ENCODE measurements at regions not wholly inside any gene's neighbourhood (a gene's known extent, or its start where the extent isn't known, plus 50 kb on each side); places are given as distances from the start of the nearest gene placed in this dataset.
"Not testable (repeated sequence)": the region's sequence is repeated elsewhere in the genome, so short reads cannot be mapped to it uniquely, and the experiment has no call there.

GRCh38 chr12:128009108-128009507, 257.9 kb upstream of the TMEM132C start:
- H3K9ac ChIP-seq (ENCODE audit: low read depth, low read length): no peak overlapping the region
- H3K36me3 ChIP-seq (ENCODE audit: insufficient read depth, low read length): no peaks in the 10 kb centered on the region
- H3K9me3 ChIP-seq (ENCODE audit: control insufficient read depth, insufficient read depth, low read length): no peaks in the 10 kb centered on the region
- no peaks in the 10 kb centered on the region for H3K4me1 ChIP-seq (ENCODE audit: insufficient read depth, low read length)

DNA sequence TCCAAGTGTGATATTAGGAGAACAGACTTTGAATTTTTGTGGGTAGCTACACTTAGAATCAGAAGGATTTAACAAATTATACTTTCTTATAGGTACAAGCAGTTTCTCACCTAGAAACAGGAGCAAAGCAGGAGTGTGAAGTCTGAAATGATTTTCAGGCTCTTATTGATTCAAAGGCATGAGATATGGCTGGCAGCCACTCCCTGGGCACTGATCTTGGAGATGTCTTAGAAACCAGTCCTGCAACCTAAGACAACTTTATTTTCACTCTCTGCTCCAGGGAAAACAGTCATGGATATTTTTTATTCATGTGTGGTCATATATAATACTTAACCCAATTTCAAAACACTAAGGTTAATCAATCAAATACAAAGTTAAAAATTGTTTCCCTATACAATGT, 254.9 kb upstream of the TMEM132C start:
- H3K9ac ChIP-seq (ENCODE audit: low read depth, low read length): no peak overlapping the region
- H3K36me3 ChIP-seq (ENCODE audit: insufficient read depth, low read length): no peaks in the 10 kb centered on the region
- no peaks in the 10 kb centered on the region for H3K4me1 ChIP-seq (ENCODE audit: insufficient read depth, low read length)
- H3K9me3 ChIP-seq (ENCODE audit: control insufficient read depth, insufficient read depth, low read length): no peaks in the 10 kb centered on the region

GRCh38 chr12:128015276-128015675, 251.7 kb upstream of the TMEM132C start:
- Histone ChIP-seq H3K4me1 (ENCODE audit: insufficient read depth, low read length) (no peaks in the 10 kb centered on the region), H3K36me3 (ENCODE audit: insufficient read depth, low read length) (no peaks in the 10 kb centered on the region), H3K9ac (ENCODE audit: low read depth, low read length) (no peak overlapping the region), H3K9me3 (ENCODE audit: control insufficient read depth, insufficient read depth, low read length) (no peaks in the 10 kb centered on the region)

- H3K9ac ChIP-seq (ENCODE audit: low read depth, low read length): no peak overlapping the region
- H3K9me3 ChIP-seq (ENCODE audit: control insufficient read depth, insufficient read depth, low read length): no peaks in the 10 kb centered on the region
- no peaks in the 10 kb centered on the region for H3K36me3 ChIP-seq (ENCODE audit: insufficient read depth, low read length)
- H3K4me1 ChIP-seq (ENCODE audit: insufficient read depth, low read length): no peaks in the 10 kb centered on the region
Measured at GRCh38 chr12:128018067-128018466, 248.9 kb upstream of the TMEM132C start.

DNA sequence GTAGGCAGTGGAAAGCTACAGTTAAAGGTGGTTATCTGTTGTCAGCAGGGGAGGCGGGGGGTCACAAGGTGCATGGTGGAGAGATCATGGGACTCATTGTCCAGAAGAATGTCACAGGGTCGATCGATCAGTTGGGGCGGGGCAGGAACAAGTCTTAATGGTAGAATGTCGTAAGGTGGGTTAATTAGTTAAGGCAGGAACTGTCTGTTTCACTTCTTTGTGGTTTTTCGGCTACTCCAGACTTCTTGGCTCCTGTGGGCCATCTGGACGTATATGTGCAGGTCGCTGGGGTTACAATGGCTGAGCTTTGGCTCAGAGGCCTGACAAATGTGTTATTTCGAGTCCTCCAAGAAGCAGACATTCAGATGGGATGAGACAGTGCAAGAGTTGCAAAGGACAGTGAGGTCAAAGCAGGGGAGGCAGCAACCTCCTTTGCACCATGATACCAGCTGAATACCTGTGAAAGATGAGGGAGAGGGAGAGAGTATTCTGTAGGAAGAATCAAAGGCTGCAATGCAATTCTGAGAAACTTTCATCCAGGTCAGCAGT, 246.9 kb upstream of the TMEM132C start:
- Histone ChIP-seq H3K36me3 (ENCODE audit: insufficient read depth, low read length) (no peaks in the 10 kb centered on the region), H3K4me1 (ENCODE audit: insufficient read depth, low read length) (no peaks in the 10 kb centered on the region), H3K9ac (ENCODE audit: low read depth, low read length) (no peak overlapping the region), H3K9me3 (ENCODE audit: control insufficient read depth, insufficient read depth, low read length) (no peaks in the 10 kb centered on the region)

DNA sequence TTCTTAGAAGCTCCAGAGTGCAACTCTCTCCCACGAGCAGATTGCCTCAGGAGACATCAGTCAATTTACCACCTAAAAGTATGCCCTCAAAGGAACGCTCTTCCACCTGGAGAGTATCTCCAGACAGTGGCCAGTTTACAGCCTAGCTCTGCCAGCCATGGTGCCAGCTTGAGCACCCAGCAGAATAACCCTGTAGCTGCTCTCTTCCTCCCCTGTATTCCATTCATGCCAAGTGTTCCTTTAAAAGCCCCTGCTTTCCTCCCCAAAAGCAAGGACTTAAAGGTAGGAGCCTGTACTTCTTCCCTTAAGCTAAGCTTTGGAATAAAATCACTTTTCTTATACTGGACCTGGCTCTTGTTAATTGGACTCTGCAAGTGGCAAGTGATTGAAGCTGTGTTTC, 245.4 kb upstream of the TMEM132C start:
- Histone ChIP-seq H3K9ac (ENCODE audit: low read depth, low read length) (no peak overlapping the region), H3K4me1 (ENCODE audit: insufficient read depth, low read length) (peaks cover 6% of the 10 kb centered on the region; the same call in 1 of the 2 replicates), H3K36me3 (ENCODE audit: insufficient read depth, low read length) (no peaks in the 10 kb centered on the region), H3K9me3 (ENCODE audit: control insufficient read depth, insufficient read depth, low read length) (no peaks in the 10 kb centered on the region)

DNA sequence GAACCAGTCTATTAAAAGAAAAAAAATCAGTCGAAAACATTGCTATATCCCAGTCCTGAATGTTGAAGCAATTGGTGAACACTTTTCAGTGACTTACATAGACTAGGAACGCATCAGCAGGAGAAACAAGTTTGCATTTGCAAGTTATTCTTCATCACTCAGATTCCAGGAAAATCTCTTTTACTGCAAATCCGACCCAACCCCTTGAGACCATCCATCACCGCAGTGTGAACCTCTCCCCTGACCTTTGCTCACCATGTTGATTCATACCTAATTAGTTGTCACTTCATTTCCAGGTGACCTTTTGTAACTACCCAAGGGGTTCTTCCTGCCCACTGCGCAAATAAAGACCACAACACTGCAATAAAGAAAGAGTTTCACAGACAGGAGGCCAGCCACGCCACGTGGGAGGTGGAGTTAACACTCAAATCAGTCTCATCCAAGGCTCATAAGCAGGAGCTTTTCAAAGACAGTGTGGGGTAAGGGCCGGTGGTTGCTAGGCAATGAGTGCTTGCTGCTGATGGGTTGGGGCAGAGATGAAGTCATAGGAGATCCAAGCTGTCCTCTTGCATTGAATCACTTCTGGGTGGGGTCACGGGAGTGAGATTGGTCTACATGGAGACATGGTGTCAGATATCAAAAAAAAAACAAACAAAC, 241.3 kb upstream of the TMEM132C start:
- Histone ChIP-seq H3K9ac (ENCODE audit: low read depth, low read length) (no peak overlapping the region), H3K4me1 (ENCODE audit: insufficient read depth, low read length) (peaks cover 10% of the 10 kb centered on the region; the same call in 1 of the 2 replicates), H3K9me3 (ENCODE audit: control insufficient read depth, insufficient read depth, low read length) (no peaks in the 10 kb centered on the region), H3K36me3 (ENCODE audit: insufficient read depth, low read length) (no peaks in the 10 kb centered on the region)

DNA sequence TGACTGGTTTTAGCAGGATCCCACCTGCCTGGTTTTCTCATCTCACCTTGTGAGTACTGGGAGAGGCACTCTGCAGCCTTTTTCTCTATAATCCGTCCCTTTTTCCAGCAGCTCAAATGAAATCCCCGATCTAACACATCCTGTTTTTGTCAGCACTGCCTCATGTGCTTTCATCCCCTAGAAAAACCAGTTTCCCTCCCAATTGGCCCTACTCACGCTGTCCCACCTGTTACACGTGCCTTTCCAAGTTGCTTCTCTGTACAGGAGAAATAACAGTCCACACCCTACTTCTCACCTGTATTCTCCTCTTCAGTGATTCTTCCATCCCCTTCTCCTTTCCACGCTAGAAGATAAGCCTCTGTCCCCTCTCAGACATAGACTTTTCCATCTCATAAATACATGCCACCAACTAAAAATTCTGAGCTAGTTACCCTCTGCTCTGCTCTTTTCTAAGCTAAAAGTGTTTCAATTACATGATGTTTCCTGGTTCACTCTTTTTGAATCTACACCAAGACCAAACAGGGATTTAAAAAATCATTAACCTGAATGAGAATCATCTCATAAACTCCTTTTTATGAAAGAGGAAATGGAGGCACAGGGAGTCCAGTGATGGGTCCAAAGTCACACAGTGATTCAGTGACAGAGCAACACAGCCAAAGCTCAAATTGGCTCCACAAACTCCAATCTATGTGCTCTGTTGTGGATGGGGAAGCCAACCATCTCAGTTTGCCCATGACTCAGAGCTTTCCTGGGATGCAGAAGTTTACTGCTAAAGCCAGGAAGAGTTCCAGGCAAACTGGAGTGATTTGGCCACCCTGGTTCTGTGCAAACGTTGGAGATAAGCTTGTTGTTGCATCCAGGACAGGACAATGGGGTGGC, 240.0 kb upstream of the TMEM132C start:
- H3K9me3 ChIP-seq (ENCODE audit: control insufficient read depth, insufficient read depth, low read length): no peaks in the 10 kb centered on the region
- no peak overlapping the region for H3K9ac ChIP-seq (ENCODE audit: low read depth, low read length)
- H3K4me1 ChIP-seq (ENCODE audit: insufficient read depth, low read length): peaks cover 10% of the 10 kb centered on the region; the same call in 1 of the 2 replicates
- no peaks in the 10 kb centered on the region for H3K36me3 ChIP-seq (ENCODE audit: insufficient read depth, low read length)

DNA sequence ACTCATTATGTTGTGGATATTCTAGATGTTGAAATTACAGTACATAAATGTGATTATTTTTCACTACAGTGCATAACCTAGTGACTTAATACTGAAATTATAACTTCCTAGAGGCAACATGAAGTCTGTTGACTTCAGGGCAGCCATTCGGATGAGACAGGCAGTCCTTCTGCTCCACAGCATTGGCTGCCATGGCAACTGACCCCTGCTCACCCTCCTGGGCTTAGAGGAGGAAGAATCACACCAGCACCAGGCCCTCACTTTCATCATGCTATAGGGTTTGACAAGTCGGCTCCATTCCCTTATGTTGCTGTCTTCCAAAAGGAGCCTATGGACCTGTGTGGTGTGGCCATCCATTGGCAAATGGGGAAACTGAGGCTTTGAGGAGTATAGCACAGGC, 233.5 kb upstream of the TMEM132C start:
- no peak overlapping the region for H3K9ac ChIP-seq (ENCODE audit: low read depth, low read length)
- H3K9me3 ChIP-seq (ENCODE audit: control insufficient read depth, insufficient read depth, low read length): no peaks in the 10 kb centered on the region
- H3K4me1 ChIP-seq (ENCODE audit: insufficient read depth, low read length): no peaks in the 10 kb centered on the region
- H3K36me3 ChIP-seq (ENCODE audit: insufficient read depth, low read length): no peaks in the 10 kb centered on the region

DNA sequence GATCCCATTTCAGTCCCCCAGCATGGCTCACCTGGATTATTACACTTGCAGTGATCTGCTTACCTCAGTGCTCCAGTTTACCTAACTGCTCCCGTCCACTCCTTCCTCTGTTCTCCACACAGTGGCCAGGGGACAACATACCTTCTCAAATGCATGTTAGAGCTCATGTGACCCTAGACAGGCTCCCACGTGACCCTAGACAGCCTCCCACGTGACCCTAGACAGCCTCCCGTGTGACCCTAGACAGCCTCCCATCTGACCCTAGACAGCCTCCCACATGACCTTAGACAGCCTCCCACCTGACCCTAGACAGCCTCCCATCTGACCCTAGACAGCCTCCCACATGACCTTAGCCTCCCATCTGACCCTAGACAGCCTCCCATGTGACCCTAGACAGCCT, 226.0 kb upstream of the TMEM132C start:
- Histone ChIP-seq H3K4me1 (ENCODE audit: insufficient read depth, low read length) (no peaks in the 10 kb centered on the region), H3K9me3 (ENCODE audit: control insufficient read depth, insufficient read depth, low read length) (no peaks in the 10 kb centered on the region), H3K36me3 (ENCODE audit: insufficient read depth, low read length) (no peaks in the 10 kb centered on the region), H3K9ac (ENCODE audit: low read depth, low read length) (no peak overlapping the region)

GRCh38 chr12:128042283-128042682, 224.7 kb upstream of the TMEM132C start:
- not testable (repeated sequence) for H3K9ac ChIP-seq (ENCODE audit: low read depth, low read length); H3K4me1 ChIP-seq (ENCODE audit: insufficient read depth, low read length); H3K36me3 ChIP-seq (ENCODE audit: insufficient read depth, low read length); H3K9me3 ChIP-seq (ENCODE audit: control insufficient read depth, insufficient read depth, low read length)

DNA sequence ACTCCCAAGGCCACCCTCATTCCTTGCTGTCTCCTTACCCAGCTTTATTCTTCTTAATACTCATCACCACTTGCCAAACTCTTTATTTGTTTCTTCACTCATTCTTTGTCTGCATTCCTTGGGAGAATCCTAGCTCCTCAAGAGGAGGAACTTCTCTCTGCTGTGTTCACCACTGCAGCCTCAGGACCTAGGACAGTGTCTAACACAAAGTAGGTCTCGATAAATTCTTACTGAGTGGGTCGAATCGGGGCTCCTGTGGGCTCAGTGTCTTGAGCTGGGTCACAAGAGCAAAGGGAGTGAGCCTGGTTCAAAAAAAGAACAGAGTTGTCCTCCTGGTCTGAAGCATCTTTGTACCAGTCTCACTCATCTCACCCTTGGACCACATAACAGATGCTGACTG, 224.1 kb upstream of the TMEM132C start:
- no peak overlapping the region for H3K9ac ChIP-seq (ENCODE audit: low read depth, low read length)
- H3K9me3 ChIP-seq (ENCODE audit: control insufficient read depth, insufficient read depth, low read length): no peaks in the 10 kb centered on the region
- H3K36me3 ChIP-seq (ENCODE audit: insufficient read depth, low read length): no peaks in the 10 kb centered on the region
- H3K4me1 ChIP-seq (ENCODE audit: insufficient read depth, low read length): no peaks in the 10 kb centered on the region

DNA sequence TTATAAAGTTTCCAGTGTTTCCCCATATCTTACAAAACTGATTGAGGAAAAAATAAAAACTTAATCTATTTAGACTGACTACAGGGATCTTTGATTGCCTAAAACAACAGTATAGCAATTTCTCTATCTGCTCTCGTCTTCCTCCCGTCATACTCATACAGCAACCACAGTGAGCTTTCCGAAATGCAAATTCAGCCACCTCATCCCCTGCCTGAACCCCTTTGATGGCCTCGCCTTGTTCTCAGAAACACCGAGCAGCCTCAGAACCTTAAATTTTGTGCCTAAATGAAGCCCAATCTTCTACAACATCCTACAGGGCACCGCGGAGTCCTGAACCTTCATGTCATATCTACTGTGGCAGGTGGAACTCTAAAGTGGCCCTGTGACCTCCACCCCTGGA, 223.7 kb upstream of the TMEM132C start:
- no peaks in the 10 kb centered on the region for H3K36me3 ChIP-seq (ENCODE audit: insufficient read depth, low read length)
- H3K9me3 ChIP-seq (ENCODE audit: control insufficient read depth, insufficient read depth, low read length): no peaks in the 10 kb centered on the region
- H3K4me1 ChIP-seq (ENCODE audit: insufficient read depth, low read length): no peaks in the 10 kb centered on the region
- no peak overlapping the region for H3K9ac ChIP-seq (ENCODE audit: low read depth, low read length)

DNA sequence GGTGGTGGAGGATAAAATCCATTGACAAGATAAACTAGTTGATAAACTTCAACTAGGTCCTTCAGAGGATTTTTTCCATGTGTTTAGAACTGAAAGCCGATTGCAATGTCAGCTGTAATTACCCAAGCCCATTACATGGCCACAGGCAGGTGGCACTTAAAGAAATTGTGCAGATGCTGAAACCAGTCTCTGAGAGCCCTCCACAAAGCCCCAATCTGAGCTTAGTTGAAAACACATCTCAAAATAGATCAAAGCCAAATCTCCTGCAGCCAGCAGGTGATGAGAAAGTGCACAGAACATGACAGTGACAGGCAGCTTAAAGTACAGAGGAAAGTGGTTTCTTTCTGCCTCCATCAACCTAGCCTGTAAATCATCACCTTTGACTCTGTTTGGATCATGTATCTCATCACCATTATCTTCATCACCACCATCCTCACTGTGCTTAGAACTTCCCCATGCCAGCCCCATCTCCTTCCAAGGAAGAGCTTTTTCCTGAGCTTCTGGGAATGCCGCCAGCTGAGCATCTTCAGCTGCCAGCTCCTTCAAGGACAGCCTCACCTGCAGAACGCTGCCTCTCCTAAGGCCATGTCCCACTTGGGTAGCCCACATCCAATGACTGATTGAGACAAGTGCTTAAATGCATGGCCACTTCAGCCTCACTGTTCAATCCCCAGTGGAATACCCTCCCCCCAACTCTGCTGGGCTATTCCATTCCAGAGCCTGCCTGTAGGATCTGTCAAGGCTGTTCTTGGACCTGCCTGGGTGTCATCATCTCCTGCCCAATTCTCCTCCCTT, 219.5 kb upstream of the TMEM132C start:
- no peak overlapping the region for H3K9ac ChIP-seq (ENCODE audit: low read depth, low read length)
- no peaks in the 10 kb centered on the region for H3K4me1 ChIP-seq (ENCODE audit: insufficient read depth, low read length)
- H3K36me3 ChIP-seq (ENCODE audit: insufficient read depth, low read length): no peaks in the 10 kb centered on the region
- H3K9me3 ChIP-seq (ENCODE audit: control insufficient read depth, insufficient read depth, low read length): no peaks in the 10 kb centered on the region

Data from ES-I3 (cell line).